Panc1 (cell line): ENCODE measurements at regions not wholly inside any gene's neighbourhood (a gene's known extent, or its start where the extent isn't known, plus 50 kb on each side); places are given as distances from the start of the nearest gene placed in this dataset.

ENCODE experiments used
- ATAC-seq: fragments of 200-7000 bp; cut with Tn5 transposase; 2 replicates; pipeline ENCODE4 v1.9.1; 2020; ENCODE audit warnings: mild to moderate bottlenecking, moderate library complexity
- BruUV-seq: library from RNA; stranded (reverse); fragments of 400-500 nt; replicated peaks from 2 replicates; lab custom pipeline; 2021; lab: Mats Ljungman, UMichigan
- CTCF ChIA-PET: fragments of 300-600 bp; sonication (Branson Sonifier 250); formaldehyde crosslinking; loops from one replicate; lab custom pipeline; 2022; ENCODE audit warnings: antibody characterized with exemption; lab: Charles Lee
- POLR2A ChIA-PET: fragments of 300-600 bp; sonication (Branson Sonifier 250); formaldehyde crosslinking; loops from one replicate; lab custom pipeline; 2022; ENCODE audit warnings: antibody characterized with exemption; lab: Charles Lee
- DNase-seq: peaks from one replicate; pipeline ENCODE4 v3.0.0-alpha.2; 2010; ENCODE audit warnings: low read depth, low spot score
- H3K27ac ChIP-seq: 2 replicates; pipeline ENCODE4 v1.5.1; 2011; ENCODE audit warnings: mild to moderate bottlenecking, low read length, inconsistent platforms
- H3K27me3 ChIP-seq: fragments of 200-500 bp; sonication (Bioruptor generic); 2 replicates; pipeline ENCODE4 v1.6.0; 2014; ENCODE audit warnings: low read length, inconsistent platforms; ENCODE audit not compliant: control insufficient read depth, insufficient read depth
- H3K36me3 ChIP-seq: fragments of 200-500 bp; sonication (Bioruptor generic); 2 replicates; pipeline ENCODE4 v1.5.1; 2014; ENCODE audit warnings: inconsistent platforms, mild to moderate bottlenecking, low read length, moderate library complexity; ENCODE audit not compliant: control insufficient read depth, insufficient read depth
- H3K4me1 ChIP-seq: 2 replicates; pipeline ENCODE4 v1.5.1; 2011; ENCODE audit warnings: inconsistent platforms, mild to moderate bottlenecking, low read length, moderate library complexity; ENCODE audit not compliant: control insufficient read depth, insufficient read depth
- H3K4me3 ChIP-seq, 2 experiments: 2 replicates each; pipeline ENCODE4 v1.5.1; 2011 to 2012; ENCODE audit warnings: low read depth in 2 of 2, low read length in 2 of 2, mild to moderate bottlenecking in 2 of 2, inconsistent platforms in 1 of 2, moderate library complexity in 1 of 2
- H3K9me3 ChIP-seq: fragments of 200-500 bp; sonication (Bioruptor generic); 2 replicates; pipeline ENCODE4 v1.5.1; 2014; ENCODE audit warnings: low read depth, mild to moderate bottlenecking, inconsistent platforms, low read length, moderate library complexity; ENCODE audit not compliant: control insufficient read depth, insufficient read depth
- POLR2AphosphoS5 ChIP-seq: IDR thresholded peaks from 2 replicates; pipeline ENCODE4 v1.6.1; 2012; ENCODE audit warnings: mild to moderate bottlenecking, low read depth, low read length, moderate library complexity
- SIN3A ChIP-seq: IDR thresholded peaks from 2 replicates; pipeline ENCODE4 v1.6.1; 2012; ENCODE audit warnings: low read depth, mild to moderate bottlenecking, low read length, moderate library complexity, borderline replicate concordance; ENCODE audit not compliant: insufficient read depth
- TCF7L2 ChIP-seq: IDR thresholded peaks from 2 replicates; pipeline ENCODE4 v1.6.1; 2011; ENCODE audit warnings: mild to moderate bottlenecking, low read depth, low read length, inconsistent platforms
- in situ Hi-C: cut with HindIII; loops from 2 replicates; pipeline ENCODE4 v1.10.0; 2016; ENCODE audit warnings: low sequenced_read_pairs, low pct_unique_long_range_greater_than_20kb
- intact Hi-C: fragments of 100-400 bp; cut with micrococcal nuclease; formaldehyde crosslinking; loops from one replicate; pipeline ENCODE4 v1.10.0; 2022; ENCODE audit not compliant: unreplicated experiment
- TF ChIP-seq, protein P1 (sequence below): fragments of 450-650 bp; IDR thresholded peaks from 2 replicates; pipeline ENCODE4 v1.5.1; 2017; ENCODE audit warnings: mild to moderate bottlenecking
- TF ChIP-seq, protein P2 (sequence below), 2 experiments: IDR thresholded peaks; 2 replicates each; pipeline ENCODE4 v1.6.1; 2011 to 2012; ENCODE audit warnings: low read depth in 2 of 2, control low read depth in 1 of 2, low read length in 1 of 2, mild to moderate bottlenecking in 1 of 2, moderate library complexity in 1 of 2; ENCODE audit not compliant: insufficient read depth in 1 of 2

DNA sequence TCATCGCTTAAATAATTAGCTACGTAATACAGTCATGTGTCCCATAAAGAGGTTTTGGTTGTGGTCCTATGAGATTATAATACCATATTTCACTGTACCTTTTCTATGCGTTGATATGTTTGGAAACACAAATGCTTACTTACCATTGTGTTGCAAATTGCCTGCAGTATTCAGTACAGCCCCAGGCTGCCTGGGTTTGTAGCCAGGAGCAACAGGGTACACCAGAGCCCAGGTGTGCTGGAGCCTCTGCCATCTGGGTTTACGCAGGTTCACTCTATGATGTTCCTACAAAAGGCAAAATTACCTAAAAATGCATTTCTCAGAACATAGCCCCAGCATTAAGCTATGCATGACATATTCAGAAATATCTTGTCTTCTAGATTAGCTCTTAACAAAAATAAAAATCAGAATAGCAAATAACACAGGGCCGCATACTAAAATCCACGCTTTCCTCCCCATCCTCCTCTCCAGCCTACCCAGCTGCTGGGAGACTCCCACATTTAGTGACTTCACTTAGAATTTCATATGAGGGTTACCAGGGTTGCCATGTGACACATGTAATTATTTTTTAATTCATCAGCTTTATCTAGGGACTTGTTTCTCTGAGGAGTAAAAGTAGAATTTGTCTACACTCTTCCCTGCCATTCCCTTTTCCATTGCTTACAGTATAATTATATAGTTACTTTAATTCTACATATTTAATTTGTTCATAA is 559.0 kb upstream of the ADARB2 start:
- intact Hi-C loops (no loop called here), in situ Hi-C loops (no loop called here)
- no peaks in the 10 kb centered on the region for H3K27me3 ChIP-seq
- H3K27ac ChIP-seq = no peak overlapping the region
- no peak for DNase-seq
- ChIA-PET POLR2A (no interaction called here), CTCF (no interaction called here)
- no peak for TF ChIP-seq TCF7L2
- TF ChIP-seq, protein P1, sequence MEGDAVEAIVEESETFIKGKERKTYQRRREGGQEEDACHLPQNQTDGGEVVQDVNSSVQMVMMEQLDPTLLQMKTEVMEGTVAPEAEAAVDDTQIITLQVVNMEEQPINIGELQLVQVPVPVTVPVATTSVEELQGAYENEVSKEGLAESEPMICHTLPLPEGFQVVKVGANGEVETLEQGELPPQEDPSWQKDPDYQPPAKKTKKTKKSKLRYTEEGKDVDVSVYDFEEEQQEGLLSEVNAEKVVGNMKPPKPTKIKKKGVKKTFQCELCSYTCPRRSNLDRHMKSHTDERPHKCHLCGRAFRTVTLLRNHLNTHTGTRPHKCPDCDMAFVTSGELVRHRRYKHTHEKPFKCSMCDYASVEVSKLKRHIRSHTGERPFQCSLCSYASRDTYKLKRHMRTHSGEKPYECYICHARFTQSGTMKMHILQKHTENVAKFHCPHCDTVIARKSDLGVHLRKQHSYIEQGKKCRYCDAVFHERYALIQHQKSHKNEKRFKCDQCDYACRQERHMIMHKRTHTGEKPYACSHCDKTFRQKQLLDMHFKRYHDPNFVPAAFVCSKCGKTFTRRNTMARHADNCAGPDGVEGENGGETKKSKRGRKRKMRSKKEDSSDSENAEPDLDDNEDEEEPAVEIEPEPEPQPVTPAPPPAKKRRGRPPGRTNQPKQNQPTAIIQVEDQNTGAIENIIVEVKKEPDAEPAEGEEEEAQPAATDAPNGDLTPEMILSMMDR = no peak
- H3K9me3 ChIP-seq = no peaks in the 10 kb centered on the region
- H3K4me1 ChIP-seq = no peaks in the 10 kb centered on the region
- no peak for ATAC-seq
- H3K4me3 ChIP-seq = no peak overlapping the region
- BruUV-seq = no TSS peak
- no peaks in the 10 kb centered on the region for H3K36me3 ChIP-seq

DNA sequence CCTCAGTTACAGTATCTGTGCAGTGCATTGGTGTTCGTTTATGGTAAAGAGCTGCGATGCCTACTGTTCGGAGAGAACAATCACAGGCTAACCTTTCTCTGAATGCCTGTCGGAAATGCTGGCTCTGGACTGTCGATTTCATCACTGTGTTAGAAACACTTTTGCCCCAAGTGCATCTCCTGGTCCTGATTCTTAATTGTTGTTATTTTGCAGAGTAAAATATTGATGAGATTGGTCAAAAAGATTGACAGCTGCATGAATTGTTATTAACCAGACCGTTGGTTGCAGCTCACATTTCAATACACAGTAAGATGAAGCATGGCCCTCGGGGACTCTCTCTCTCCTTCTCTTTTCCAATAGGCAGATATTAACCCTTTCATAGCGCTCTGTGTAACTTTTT is 557.4 kb upstream of the ADARB2 start:
- Histone ChIP-seq H3K27me3 (no peaks in the 10 kb centered on the region), H3K4me1 (no peaks in the 10 kb centered on the region), H3K36me3 (no peaks in the 10 kb centered on the region), H3K4me3 (no peak overlapping the region), H3K27ac (no peak overlapping the region), H3K9me3 (no peaks in the 10 kb centered on the region)
- ATAC-seq (no peak), DNase-seq (no peak)
- no peak for TF ChIP-seq POLR2AphosphoS5
- TF ChIP-seq SIN3A = no peak
- no peak for TF ChIP-seq TCF7L2
- TF ChIP-seq, protein P1 = no peak
- intact Hi-C loops = no loop called here
- BruUV-seq = no TSS peak
- ChIA-PET CTCF (no interaction called here), POLR2A (no interaction called here)
- in situ Hi-C loops = no loop called here

DNA sequence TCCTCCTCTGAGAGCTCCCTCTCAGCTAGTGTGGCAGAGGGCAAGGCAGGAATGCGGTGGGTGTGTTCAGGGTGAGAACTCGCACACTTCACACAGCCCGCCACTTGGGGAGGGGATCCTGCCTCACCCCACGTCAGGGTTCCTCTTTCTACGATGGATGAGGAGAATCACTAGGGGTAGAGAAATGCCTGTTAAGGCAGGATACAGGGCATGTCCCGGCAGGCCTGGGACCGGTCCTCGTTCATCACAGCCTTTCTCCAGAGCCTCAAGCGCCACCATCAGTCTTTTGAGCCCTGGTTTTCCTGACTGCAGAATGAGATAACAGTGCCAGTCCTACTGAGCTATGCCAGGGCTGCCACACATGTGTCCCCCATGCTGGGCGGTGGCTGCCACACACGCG is 546.7 kb upstream of the ADARB2 start:
- in situ Hi-C loops = no loop called here
- no peak for ATAC-seq

More for the DNA sequence above, 546.7 kb upstream of the ADARB2 start:
- Histone ChIP-seq H3K36me3 (no peaks in the 10 kb centered on the region), H3K27me3 (no peaks in the 10 kb centered on the region), H3K27ac (no peak overlapping the region), H3K4me1 (no peaks in the 10 kb centered on the region), H3K4me3 (no peak overlapping the region), H3K9me3 (no peaks in the 10 kb centered on the region)
- ChIA-PET CTCF (no interaction called here), POLR2A (no interaction called here)
- no TSS peak for BruUV-seq
- TF ChIP-seq, protein P1 = no peak
- TF ChIP-seq SIN3A = no peak
- TF ChIP-seq, protein P2, sequence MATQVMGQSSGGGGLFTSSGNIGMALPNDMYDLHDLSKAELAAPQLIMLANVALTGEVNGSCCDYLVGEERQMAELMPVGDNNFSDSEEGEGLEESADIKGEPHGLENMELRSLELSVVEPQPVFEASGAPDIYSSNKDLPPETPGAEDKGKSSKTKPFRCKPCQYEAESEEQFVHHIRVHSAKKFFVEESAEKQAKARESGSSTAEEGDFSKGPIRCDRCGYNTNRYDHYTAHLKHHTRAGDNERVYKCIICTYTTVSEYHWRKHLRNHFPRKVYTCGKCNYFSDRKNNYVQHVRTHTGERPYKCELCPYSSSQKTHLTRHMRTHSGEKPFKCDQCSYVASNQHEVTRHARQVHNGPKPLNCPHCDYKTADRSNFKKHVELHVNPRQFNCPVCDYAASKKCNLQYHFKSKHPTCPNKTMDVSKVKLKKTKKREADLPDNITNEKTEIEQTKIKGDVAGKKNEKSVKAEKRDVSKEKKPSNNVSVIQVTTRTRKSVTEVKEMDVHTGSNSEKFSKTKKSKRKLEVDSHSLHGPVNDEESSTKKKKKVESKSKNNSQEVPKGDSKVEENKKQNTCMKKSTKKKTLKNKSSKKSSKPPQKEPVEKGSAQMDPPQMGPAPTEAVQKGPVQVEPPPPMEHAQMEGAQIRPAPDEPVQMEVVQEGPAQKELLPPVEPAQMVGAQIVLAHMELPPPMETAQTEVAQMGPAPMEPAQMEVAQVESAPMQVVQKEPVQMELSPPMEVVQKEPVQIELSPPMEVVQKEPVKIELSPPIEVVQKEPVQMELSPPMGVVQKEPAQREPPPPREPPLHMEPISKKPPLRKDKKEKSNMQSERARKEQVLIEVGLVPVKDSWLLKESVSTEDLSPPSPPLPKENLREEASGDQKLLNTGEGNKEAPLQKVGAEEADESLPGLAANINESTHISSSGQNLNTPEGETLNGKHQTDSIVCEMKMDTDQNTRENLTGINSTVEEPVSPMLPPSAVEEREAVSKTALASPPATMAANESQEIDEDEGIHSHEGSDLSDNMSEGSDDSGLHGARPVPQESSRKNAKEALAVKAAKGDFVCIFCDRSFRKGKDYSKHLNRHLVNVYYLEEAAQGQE (IDR thresholded peaks at IDR 0.05; ENCODE audit: insufficient read depth in 1 of 2, low read depth in 2 of 2, low read length in 1 of 2) = no peak
- no peak for TF ChIP-seq TCF7L2
- TF ChIP-seq POLR2AphosphoS5 = no peak
- no peak for DNase-seq
- intact Hi-C loops = no loop called here
